CD4-positive, alpha-beta T cell treated with Interferon alpha-2 for 1 hour (primary cell): ENCODE measurements at regions not wholly inside any gene's neighbourhood (a gene's known extent, or its start where the extent isn't known, plus 50 kb on each side); places are given as distances from the start of the nearest gene placed in this dataset.

Source experiments
- DNase-seq, 2 donors: peaks; one replicate each; pipeline ENCODE4 v3.0.0-alpha.2; 2020 to 2022

DNA sequence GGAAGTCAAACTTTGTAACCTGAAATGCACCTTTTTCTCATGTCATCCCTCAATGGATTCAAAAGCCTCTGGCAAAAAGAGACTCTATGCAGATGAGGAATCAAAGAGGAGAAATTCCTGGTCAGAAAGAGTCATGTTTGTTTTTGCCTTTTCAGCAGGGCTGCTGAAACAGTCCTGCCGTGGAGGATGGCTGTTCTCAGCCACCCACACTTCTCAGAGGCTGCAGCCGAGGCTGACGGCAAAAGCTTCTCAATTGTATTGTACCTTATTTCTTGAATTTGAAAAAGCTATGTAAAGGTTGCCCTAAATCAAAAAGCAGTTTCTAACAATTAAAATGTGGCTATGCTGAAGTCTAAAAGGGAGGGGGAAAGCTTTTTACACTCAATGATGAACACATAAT is 385.3 kb downstream of the KCTD12 start:
- no peak for DNase-seq

GRCh38 chr13:76499891-76500290 is 386.3 kb downstream of the KCTD12 start:
- no peak for DNase-seq

GRCh38 chr13:76489274-76489673 is 396.9 kb downstream of the KCTD12 start:
- no peak for DNase-seq

GRCh38 chr13:76481738-76482137 is 404.5 kb downstream of the KCTD12 start:
- DNase-seq, result no peak

DNA sequence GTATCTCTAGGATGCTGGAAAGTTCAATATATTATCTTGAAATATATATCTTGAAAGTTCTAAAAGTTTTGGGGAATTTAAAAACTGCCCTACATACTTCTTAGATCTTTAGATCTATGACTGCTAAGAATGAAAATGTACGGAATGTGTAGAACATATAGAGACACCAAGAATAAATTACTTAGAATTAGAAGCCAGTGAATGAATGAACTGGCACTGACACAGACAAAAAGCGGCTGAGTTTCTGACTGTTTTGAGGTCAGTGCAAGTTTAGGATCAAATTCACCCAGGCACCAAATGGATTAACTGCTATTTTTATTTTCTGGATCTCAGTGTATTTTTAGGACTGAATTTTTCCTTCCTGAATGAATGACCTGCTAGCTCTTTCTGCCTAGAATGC is 411.2 kb downstream of the KCTD12 start:
- DNase-seq, result no peak

GRCh38 chr13:76474356-76474755 is 411.8 kb downstream of the KCTD12 start:
- no peak for DNase-seq

DNA sequence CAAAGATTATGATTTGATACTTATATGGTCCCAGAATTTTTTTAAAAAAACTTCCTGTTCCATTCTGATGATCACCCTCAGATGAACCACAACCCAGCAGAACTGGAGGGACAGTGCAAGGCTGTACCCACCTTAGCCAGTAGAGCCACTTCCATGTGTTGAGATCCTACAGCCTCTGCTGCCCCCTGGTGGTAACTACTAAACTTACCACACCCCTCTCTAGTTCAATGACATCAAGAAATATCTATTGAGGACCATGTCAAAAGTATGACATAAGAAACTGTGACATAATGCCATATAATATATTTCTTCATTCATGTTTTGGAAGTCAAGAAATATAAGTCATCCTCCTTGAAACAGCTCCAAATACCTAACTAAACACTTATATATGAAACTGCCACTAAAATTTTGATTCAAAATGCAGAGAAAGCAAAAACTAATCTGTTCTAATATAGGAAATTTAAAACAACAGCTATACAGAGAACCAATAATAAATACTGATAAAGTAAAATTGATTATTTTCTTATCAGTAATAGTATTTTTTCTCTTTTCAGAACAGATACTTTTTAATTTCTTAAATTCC is 412.6 kb downstream of the KCTD12 start:
- peak; percentile 66 to 75 for DNase-seq

GRCh38 chr13:76472916-76473315 is 413.3 kb downstream of the KCTD12 start:
- no peak for DNase-seq

DNA sequence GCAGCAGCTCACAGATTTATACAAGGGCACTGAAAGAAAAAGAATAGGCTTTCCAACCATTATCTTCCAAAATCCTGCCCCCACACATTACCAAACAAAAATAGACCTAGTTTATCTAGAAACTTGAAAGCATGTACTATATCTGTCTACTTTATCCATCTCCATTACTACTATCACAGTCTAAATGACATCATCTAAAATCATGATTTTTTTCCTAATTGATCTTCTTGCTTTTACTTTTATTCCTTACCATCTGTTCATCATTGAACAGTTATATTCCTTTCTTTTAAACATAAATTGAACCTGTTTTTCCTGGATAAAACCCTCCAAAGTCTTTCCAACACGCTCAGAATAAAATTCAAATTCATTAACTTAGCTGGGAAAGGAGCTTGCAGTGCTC is 414.7 kb downstream of the KCTD12 start:
- no peak for DNase-seq

DNA sequence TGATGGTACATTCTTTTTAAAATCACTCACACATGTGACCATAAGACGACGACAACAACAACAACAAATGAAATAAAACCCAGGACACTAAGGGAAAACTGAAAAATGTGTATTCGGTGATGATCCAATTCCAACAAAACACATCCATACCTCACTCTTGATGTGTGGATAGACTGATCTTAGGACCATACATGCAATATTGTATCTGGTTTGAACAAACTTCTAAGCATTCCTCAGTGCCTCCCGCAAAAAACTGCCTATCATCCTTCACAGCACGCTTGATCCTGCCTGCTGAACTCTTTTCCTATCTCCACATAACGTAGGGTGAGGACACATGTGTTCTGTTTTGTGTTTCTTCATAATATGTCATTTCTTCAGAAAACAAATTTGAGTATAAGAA is 415.2 kb downstream of the KCTD12 start:
- DNase-seq, result no peak

DNA sequence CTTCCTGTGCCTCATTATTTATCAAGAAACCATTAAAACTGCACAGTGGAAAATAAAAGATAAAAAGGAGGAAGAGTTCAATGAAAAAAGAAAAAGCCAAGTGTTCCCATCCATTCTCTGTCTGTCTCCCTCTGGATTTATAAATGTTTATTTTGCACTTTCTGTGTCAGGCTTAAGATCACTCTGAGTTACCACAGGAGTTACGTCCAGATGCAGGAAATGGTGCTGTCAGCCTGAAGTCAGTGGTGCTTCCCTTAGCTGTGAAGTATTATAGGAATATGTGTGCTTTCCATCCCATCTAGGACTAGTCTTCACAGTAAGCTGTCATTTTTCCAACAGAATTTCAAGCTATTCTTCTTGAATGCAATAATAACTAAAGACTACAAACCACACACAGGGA is 420.2 kb downstream of the KCTD12 start:
- DNase-seq, result no peak

DNA sequence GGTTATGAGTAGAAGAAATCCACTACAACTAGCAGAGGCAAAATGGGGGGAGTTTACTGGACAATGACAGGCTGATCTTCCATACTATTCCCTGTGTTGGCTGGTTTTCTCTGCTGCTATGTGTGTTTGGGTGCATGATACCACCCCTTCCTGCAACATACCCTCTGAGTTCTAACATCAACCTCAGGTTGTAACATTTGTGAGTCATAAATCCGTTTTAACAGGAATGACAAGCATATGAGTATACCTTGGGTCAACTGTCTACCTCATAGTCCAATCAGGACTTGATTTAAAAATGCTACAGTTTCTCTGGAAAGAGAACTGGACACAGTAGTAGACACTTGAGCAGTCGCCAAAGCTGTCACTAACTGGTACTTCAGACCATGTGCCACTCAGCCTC is 422.9 kb downstream of the KCTD12 start:
- no peak for DNase-seq

DNA sequence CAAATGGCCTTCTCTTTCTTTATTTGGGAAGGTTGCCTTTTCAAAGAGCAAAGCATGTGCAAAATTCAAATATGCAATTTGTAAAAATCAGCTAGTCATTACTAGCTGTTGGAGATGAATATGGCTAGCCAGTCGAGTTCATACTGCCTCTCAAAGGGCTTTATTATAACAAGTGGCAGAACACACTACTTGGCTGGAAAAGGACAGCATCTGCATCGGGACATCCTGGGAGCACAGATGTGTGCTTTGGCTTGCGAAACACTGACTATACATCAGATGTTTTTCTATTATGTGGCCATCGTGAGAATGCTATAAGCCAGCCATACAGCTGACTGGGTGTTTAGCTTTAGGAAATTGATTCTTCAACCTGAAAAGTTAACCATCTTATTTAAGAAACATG is 424.2 kb downstream of the KCTD12 start:
- DNase-seq, result no peak

DNA sequence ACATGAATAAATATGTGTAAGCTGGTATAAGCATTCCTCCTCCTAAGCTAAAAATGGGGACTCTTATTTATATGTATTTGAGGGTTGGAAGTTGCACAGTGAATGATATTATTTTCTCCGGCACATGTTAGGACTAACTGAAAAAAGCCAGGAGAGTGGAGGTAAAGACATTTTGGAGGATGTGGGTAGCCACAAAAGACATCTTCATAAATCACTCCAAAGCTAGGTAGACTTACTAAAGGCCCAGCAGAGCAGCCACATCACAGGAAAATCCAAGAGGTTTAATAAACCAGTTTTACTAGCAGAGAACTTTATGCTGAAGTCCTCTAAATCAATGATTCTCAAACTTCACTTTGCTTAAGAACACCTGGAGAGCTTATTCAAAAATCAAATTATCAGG is 424.7 kb downstream of the KCTD12 start:
- no peak for DNase-seq

DNA sequence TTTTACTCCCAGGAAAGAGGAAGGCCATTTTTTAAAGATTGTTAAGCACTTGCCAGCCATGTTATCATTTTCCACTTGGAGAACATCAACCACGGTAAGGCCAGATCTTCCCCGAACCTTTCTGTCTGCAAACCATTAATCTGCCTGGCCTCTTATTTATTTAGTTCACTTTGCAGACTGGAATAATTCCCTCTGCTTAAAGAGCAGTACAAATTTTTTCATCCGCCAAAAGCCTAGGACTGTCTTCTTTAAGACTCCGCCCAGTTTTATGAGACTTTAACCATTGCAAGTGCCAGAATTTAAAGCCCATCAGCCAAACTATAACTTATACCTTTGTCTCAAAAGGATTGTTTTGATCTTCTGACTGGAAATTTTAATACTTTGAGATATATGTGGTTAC is 426.3 kb downstream of the KCTD12 start:
- DNase-seq, result no peak

GRCh38 chr13:76455960-76456359 is 430.2 kb downstream of the KCTD12 start:
- DNase-seq, result no peak

- DNase-seq, result no peak
Observed at GRCh38 chr13:76454991-76455390, 431.2 kb downstream of the KCTD12 start.

GRCh38 chr13:76449716-76450115 is 436.5 kb downstream of the KCTD12 start:
- DNase-seq, result no peak

GRCh38 chr13:76446191-76446590 is 440.0 kb downstream of the KCTD12 start:
- DNase-seq, result no peak

GRCh38 chr13:76440568-76440967 is 445.6 kb downstream of the KCTD12 start:
- no peak for DNase-seq

DNA sequence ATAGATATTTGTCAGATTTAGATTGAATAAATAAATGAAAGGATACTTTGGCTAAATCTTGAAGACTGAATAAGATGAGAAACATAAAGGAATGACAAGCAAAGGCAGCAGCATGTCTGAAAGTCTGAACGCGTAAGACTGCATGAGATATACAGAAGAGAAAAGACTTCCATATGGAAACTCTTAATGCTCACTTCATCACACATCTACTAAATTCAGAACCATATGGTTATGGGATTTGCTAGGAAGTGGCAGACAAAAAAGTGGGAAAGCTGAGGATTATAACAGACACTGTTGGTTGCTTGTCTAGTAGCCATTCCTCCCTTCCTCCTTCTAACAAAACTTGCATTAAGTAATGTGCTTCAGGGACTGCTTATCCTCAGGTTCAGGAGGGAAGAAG is 446.7 kb downstream of the KCTD12 start:
- DNase-seq, result no peak

GRCh38 chr13:76438050-76438449 is 448.2 kb downstream of the KCTD12 start:
- DNase-seq, result no peak

DNA sequence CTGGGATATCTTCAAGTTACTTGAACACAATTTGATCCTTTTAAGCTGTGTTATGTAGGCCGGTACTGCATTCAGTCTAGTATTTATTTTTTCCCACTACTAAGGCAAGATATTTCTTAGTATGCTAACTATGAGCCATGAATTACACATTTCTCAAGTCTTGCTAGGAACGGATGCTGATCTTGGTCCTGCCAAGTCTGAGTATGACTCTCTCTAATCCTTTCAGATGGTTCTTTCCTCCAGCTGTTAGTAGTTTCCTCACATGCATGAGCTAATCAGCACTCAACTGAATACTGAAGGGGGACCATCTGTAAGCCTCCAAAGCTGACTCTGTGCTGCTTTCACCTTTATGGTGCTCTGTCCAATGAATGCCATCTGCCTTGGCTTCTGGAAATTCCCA is 460.3 kb downstream of the KCTD12 start:
- no peak for DNase-seq

- DNase-seq, result no peak
Observed at GRCh38 chr13:76421011-76421410, 465.2 kb downstream of the KCTD12 start.

- no peak for DNase-seq
Observed at GRCh38 chr13:76418404-76418803, 467.8 kb downstream of the KCTD12 start.

- DNase-seq, result no peak
Observed at GRCh38 chr13:76414320-76414719, 471.9 kb downstream of the KCTD12 start.
